CD14-positive monocyte (primary cell): ENCODE measurements at regions not wholly inside any gene's neighbourhood (a gene's known extent, or its start where the extent isn't known, plus 50 kb on each side); places are given as distances from the start of the nearest gene placed in this dataset.

Source experiments
- DNase-seq, 3 donors: peaks; one replicate each; pipeline ENCODE4 v3.0.0-alpha.2; 2011 to 2022
- H2AFZ ChIP-seq: 2 replicates; pipeline ENCODE4 v1.6.0; 2012; ENCODE audit warnings: mild to moderate bottlenecking, low read depth, low read length, inconsistent platforms; ENCODE audit not compliant: insufficient read depth, poor library complexity, severe bottlenecking
- H3K27ac ChIP-seq, 2 donors: 1 replicate in 1 of 2; 2 replicates in 1 of 2; pipeline ENCODE4 v1.5.1; 2012 to 2013; ENCODE audit warnings: low read length in 2 of 2, control low read depth in 1 of 2, inconsistent platforms in 1 of 2, low read depth in 1 of 2, mild to moderate bottlenecking in 1 of 2
- H3K27me3 ChIP-seq, 2 donors: one replicate each; pipeline versions ENCODE4 v1.6.0 to v1.6.1; 2011 to 2013; ENCODE audit warnings: low read length in 2 of 2; ENCODE audit not compliant: control insufficient read depth in 2 of 2, insufficient read depth in 2 of 2
- H3K36me3 ChIP-seq, 2 donors: replicated peaks in 1 of 2; 1 replicate in 1 of 2; 2 replicates in 1 of 2; pipeline versions ENCODE4 v1.5.1 to v1.6.1; 2012 to 2013; ENCODE audit warnings: low read length in 2 of 2, control low read depth in 1 of 2, inconsistent platforms in 1 of 2, mild to moderate bottlenecking in 1 of 2; ENCODE audit not compliant: insufficient read depth in 2 of 2, control insufficient read depth in 1 of 2
- H3K4me1 ChIP-seq, 2 donors: 1 replicate in 1 of 2; 2 replicates in 1 of 2; pipeline versions ENCODE4 v1.5.1 to v1.6.1; 2012 to 2013; ENCODE audit warnings: low read length in 2 of 2, control low read depth in 1 of 2, inconsistent platforms in 1 of 2, mild to moderate bottlenecking in 1 of 2, moderate library complexity in 1 of 2; ENCODE audit not compliant: insufficient read depth in 2 of 2, control insufficient read depth in 1 of 2
- H3K4me2 ChIP-seq: replicated peaks from 2 replicates; pipeline ENCODE3; 2012; ENCODE audit warnings: low read length, moderate library complexity, mild to moderate bottlenecking; ENCODE audit not compliant: poor library complexity, severe bottlenecking; ENCODE audit errors: extremely low read depth
- H3K4me3 ChIP-seq, 3 experiments: fragments of 200-600 bp in 1 of 3; sonication (generic) in 1 of 3; replicated peaks in 1 of 3; 1 replicate in 2 of 3; 2 replicates in 1 of 3; pipeline ENCODE4 v1.5.1; 2011 to 2013; ENCODE audit warnings: low read length in 3 of 3, mild to moderate bottlenecking in 3 of 3, control low read depth in 2 of 3, low read depth in 2 of 3, inconsistent platforms in 1 of 3, moderate library complexity in 1 of 3
- H3K79me2 ChIP-seq: 2 replicates; pipeline ENCODE4 v1.6.0; 2012; ENCODE audit warnings: mild to moderate bottlenecking, control low read depth, inconsistent platforms, low read length, moderate library complexity; ENCODE audit not compliant: insufficient read depth
- H3K9ac ChIP-seq: 2 replicates; pipeline ENCODE4 v1.6.0; 2017; ENCODE audit warnings: low read length, mild to moderate bottlenecking; ENCODE audit not compliant: insufficient read depth, poor library complexity, severe bottlenecking
- H3K9me3 ChIP-seq, 2 donors: replicated peaks in 1 of 2; 1 replicate in 1 of 2; 2 replicates in 1 of 2; pipeline versions ENCODE4 v1.5.1 to v1.6.1; 2012 to 2013; ENCODE audit warnings: low read length in 2 of 2, control low read depth in 1 of 2; ENCODE audit not compliant: control insufficient read depth in 1 of 2, insufficient read depth in 1 of 2
- H4K20me1 ChIP-seq: 2 replicates; pipeline ENCODE4 v1.6.0; 2012; ENCODE audit warnings: mild to moderate bottlenecking, low read length, control low read depth, moderate library complexity; ENCODE audit not compliant: insufficient read depth
- H3K27ac Mint-ChIP-seq, 7 donors: one replicate each; pipeline ENCODE4 v1.8.0; 2020; ENCODE audit warnings: mild to moderate bottlenecking in 7 of 7, mixed read lengths in 7 of 7, moderate library complexity in 6 of 7, inconsistent platforms in 2 of 7
- H3K27me3 Mint-ChIP-seq, 3 donors: one replicate each; pipeline ENCODE4 v1.8.0; 2021 to 2022; ENCODE audit warnings: low read depth in 3 of 3, mild to moderate bottlenecking in 3 of 3, mixed read lengths in 3 of 3, moderate library complexity in 3 of 3, inconsistent platforms in 1 of 3
- H3K36me3 Mint-ChIP-seq, 2 donors: one replicate each; pipeline ENCODE4 v1.8.0; 2020; ENCODE audit warnings: mixed read lengths in 2 of 2, inconsistent platforms in 1 of 2, mild to moderate bottlenecking in 1 of 2
- H3K4me1 Mint-ChIP-seq: one replicate; pipeline ENCODE4 v1.8.0; 2020; ENCODE audit warnings: mild to moderate bottlenecking, mixed read lengths
- H3K4me3 Mint-ChIP-seq, 2 donors: one replicate each; pipeline ENCODE4 v1.8.0; 2020; ENCODE audit warnings: mild to moderate bottlenecking in 2 of 2, mixed read lengths in 2 of 2, moderate library complexity in 1 of 2
- H3K9me3 Mint-ChIP-seq, 7 donors: one replicate each; pipeline ENCODE4 v1.8.0; 2020 to 2022; ENCODE audit warnings: mixed read lengths in 7 of 7, mild to moderate bottlenecking in 6 of 7, moderate library complexity in 6 of 7, inconsistent platforms in 2 of 7
- WGBS: methylation state at CpG from one replicate; pipeline ENCODE4 v1.1.5; 2013; ENCODE audit warnings: missing lambda C conversion rate; ENCODE audit not compliant: insufficient coverage; 5-methylcytosine and 5-hydroxymethylcytosine counted together
- intact Hi-C, 2 donors: fragments of 100-400 bp; cut with micrococcal nuclease; formaldehyde crosslinking; loops; one replicate each; pipeline versions ENCODE4 v1.15.0 to v1.15.1; 2023
- TF ChIP-seq, protein P1 (sequence below): fragments of 200-600 bp; IDR thresholded peaks from one replicate; pipeline ENCODE4 v1.8.0; 2022; ENCODE audit warnings: antibody characterized with exemption, mild to moderate bottlenecking

DNA sequence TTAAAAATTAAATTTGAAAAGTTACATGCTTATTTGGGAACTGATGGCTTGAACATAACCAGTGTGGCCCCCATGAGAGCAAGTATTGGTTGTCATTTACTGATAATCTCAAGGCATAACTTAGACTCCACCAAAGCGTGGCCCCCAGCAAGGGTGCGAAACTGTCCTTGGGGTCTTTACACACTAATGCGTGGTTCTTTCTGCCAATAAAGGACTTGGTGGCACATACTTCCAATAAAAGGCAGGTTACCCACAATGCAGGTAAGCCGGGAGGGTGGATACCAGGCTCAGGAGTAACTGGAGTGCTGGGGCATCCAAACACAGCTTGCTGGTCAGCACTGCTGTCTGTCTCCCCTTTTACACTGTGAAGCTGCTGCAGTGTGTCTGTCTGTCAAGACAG is 278.2 kb upstream of the NCKAP5 start:
- H3K4me3 ChIP-seq = no peak overlapping the region
- no peak for DNase-seq
- H3K4me3 Mint-ChIP-seq = no peak overlapping the region
- no peaks in the 10 kb centered on the region for H3K4me1 Mint-ChIP-seq
- no peaks in the 10 kb centered on the region for H3K4me1 ChIP-seq
- no peaks in the 10 kb centered on the region for H3K36me3 Mint-ChIP-seq
- H3K27ac ChIP-seq = no peak overlapping the region
- H3K27me3 ChIP-seq = no peaks in the 10 kb centered on the region
- WGBS = 90% methylated on average over 3 of the region's 4 CpGs
- no peak overlapping the region for H3K27ac Mint-ChIP-seq
- H3K36me3 ChIP-seq = no peaks in the 10 kb centered on the region
- no peak overlapping the region for H2AFZ ChIP-seq
- H3K27me3 Mint-ChIP-seq = peaks cover 2 to 11% (median 6%) of the 10 kb centered on the region in 3 donors
- H3K9me3 ChIP-seq = no peaks in the 10 kb centered on the region
- H3K4me2 ChIP-seq = no peak overlapping the region
- no peaks in the 10 kb centered on the region for H3K79me2 ChIP-seq
- H3K9me3 Mint-ChIP-seq = peaks cover 0 to 2% (median 0%) of the 10 kb centered on the region in 7 donors
- intact Hi-C loops = no loop called here
- TF ChIP-seq, protein P1, sequence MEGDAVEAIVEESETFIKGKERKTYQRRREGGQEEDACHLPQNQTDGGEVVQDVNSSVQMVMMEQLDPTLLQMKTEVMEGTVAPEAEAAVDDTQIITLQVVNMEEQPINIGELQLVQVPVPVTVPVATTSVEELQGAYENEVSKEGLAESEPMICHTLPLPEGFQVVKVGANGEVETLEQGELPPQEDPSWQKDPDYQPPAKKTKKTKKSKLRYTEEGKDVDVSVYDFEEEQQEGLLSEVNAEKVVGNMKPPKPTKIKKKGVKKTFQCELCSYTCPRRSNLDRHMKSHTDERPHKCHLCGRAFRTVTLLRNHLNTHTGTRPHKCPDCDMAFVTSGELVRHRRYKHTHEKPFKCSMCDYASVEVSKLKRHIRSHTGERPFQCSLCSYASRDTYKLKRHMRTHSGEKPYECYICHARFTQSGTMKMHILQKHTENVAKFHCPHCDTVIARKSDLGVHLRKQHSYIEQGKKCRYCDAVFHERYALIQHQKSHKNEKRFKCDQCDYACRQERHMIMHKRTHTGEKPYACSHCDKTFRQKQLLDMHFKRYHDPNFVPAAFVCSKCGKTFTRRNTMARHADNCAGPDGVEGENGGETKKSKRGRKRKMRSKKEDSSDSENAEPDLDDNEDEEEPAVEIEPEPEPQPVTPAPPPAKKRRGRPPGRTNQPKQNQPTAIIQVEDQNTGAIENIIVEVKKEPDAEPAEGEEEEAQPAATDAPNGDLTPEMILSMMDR = no peak
- H4K20me1 ChIP-seq = no peaks in the 10 kb centered on the region
- no peak overlapping the region for H3K9ac ChIP-seq

- H3K36me3 ChIP-seq = no peaks in the 10 kb centered on the region
- H3K27ac ChIP-seq = no peak overlapping the region
- peaks cover 0 to 3% (median 0%) of the 10 kb centered on the region in 7 donors for H3K9me3 Mint-ChIP-seq
- H3K36me3 Mint-ChIP-seq = no peaks in the 10 kb centered on the region
- no peaks in the 10 kb centered on the region for H4K20me1 ChIP-seq
- H3K4me2 ChIP-seq = no peak overlapping the region
- H3K4me3 ChIP-seq = no peak overlapping the region
- no peaks in the 10 kb centered on the region for H3K79me2 ChIP-seq
- H3K9me3 ChIP-seq = no peaks in the 10 kb centered on the region
- intact Hi-C loops = no loop called here
- peak overlapping the region in 1 of 2 donors; percentile 43 for H3K4me3 Mint-ChIP-seq
- H3K9ac ChIP-seq = no peak overlapping the region
- H3K27ac Mint-ChIP-seq = no peak overlapping the region
- TF ChIP-seq, protein P1 = no peak
- DNase-seq = no peak
- no peaks in the 10 kb centered on the region for H3K4me1 Mint-ChIP-seq
- 85% methylated on average over 1 of the region's 5 CpGs for WGBS
- no peak overlapping the region for H2AFZ ChIP-seq
- no peaks in the 10 kb centered on the region for H3K27me3 ChIP-seq
- H3K4me1 ChIP-seq = no peaks in the 10 kb centered on the region
- peaks cover 2 to 11% (median 6%) of the 10 kb centered on the region in 3 donors for H3K27me3 Mint-ChIP-seq
Observed at GRCh38 chr2:133847591-133847990, 279.3 kb upstream of the NCKAP5 start.
